Superior temporal gyrus (tissue), 1 donor: ENCODE measurements at regions not wholly inside any gene's neighbourhood (a gene's known extent, or its start where the extent isn't known, plus 50 kb on each side); places are given as distances from the start of the nearest gene placed in this dataset.
"Not testable (repeated sequence)": the region's sequence is repeated elsewhere in the genome, so short reads cannot be mapped to it uniquely, and the experiment has no call there.

ENCODE experiments used
- DNase-seq: peaks from one replicate; pipeline ENCODE4 v3.0.0-alpha.2; 2016; ENCODE audit errors: extremely low spot score

DNA sequence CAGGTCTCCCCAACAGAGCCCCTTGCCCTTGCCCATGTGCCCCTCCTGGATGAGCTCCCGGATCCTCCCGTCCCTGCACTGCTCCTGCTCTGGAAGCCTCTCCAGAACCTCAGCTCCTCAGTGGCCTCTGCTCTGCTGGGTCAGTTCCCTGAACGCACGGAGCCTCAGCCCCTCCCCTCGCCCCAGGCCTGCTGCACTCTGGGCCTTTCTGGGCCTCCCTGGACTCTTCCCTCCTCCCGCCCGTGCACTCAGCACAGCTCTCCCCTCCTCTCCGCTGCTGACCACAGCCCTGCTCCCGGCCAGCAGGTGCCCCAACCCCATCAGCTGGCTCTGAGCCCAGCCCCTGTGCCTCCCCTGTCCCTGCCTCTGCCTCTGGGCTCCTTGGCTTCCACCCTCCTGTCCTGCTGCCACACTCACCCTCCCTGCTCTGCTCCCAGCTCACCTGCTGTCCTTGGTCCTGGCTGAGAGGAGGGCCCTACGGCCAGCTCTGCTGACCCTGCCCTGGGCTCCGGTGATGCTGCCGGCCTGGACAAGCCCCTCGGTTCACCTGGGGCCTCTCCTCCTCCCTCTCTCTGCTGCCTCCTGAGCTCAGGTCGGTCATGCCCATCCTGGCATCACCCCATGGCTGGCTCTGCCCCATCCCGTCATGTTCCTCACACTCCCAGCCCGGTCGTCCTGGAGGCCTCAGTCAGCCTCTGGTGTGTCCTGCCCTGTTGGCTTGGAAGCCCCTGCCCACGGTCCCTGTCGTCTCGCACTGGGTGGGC, 248.4 kb downstream of the TMEM121 start:
- DNase-seq: not testable (repeated sequence)

DNA sequence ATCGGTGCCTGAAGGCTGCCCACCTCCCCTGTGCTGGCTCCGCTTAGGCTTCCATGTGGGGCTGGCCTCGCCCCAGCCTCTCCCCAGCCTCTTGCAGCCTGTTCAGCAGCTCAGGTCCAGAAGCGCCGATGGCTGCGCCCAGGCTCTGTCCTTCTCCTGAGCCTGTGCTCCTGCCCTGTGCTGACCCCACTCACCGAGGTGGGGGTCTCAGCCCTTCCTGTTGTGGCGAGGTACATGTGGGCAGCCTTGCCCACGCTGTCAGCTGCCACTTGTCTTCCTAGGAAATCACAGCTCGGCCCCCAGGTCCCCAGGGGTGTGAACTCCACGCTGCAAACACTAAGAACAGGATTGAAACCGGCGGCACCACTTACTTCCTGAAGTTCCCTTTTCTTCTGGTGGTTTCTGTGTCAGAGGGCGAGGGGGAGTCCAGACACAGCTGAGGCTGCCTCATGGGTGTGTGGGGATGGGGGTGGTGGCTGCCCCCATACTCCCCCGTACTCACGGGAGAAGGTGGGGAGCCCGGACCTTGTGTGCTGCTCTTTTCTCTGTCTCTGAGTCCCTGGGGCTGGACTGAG, 249.1 kb downstream of the TMEM121 start:
- not testable (repeated sequence) for DNase-seq

DNA sequence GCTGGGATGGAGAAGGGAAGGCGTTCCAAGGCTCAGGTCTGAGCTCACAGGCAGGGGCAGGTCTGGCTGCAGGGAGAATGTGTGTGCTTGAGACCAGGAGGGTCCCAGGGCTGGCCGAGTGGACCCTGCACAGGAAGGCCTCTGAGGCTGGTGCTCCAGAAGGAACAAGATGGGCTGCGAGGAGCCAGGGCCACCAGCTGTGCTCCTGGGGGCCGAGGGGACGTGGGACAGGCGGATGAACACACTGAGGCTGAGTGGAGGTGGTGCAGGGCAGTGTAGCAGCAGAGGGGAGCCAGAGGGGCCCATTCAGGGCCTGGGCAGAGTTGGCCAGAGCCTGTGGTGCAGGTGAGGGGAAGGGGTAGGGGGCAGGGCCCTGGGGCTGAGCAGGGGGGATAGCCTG, 249.7 kb downstream of the TMEM121 start:
- DNase-seq: not testable (repeated sequence)

DNA sequence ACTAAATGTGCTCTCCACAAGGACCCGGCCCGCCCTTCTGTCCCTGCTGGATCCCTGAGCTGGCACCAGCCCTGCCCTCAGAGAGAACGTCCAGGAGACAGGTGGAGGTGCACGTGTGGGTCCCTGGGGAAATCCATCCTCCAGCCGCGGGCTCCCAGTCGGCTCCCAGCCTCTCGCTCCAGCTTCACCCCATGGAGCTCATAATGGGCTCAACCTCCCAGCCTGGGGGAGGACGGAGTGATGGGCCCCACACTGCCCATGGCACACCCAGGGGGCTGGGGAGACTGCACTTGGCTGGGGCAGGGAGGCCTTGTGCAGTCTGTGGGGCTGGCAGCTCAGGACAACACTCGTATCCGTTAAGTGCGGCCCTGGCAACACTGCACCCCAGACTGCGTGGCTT, 250.5 kb downstream of the TMEM121 start:
- no peak for DNase-seq

DNA sequence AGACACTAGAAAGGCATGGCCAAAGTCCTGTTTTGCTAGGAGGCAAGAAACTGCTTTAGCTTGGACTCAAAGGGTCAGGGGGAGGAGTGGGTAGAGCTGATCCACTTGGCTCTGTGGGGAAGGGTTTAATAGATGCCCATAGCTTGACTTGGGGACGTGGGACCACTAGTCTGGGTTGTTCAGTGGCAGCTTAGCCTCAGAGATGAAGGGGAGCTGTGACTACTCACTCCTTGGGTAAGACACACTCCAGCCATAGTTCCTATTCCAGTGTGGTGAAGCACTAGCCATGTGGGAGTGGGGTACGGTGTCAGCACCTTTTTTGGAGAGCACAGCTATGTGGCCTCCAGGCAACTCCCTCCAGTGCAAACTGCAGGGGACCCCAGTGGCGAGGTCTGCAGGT, 257.3 kb downstream of the TMEM121 start:
- no peak for DNase-seq

DNA sequence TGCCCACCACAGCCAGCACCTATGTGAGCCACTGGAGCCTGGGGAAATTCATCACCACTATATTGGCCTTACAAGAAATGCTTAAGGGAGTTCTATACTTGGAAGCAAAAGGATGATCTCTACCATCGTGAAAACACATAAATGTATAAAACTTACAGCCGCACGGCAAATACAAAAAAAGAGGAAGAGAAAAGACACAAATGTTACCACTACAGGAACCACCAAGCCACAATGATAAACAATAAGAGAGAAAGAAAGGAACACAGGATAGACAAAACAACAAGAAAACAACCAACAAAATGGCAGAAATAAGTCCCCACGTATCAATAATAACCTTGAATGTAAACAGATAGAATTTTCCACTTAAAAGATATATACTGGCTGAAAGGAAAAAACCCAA, 267.5 kb downstream of the TMEM121 start:
- DNase-seq: no peak

DNA sequence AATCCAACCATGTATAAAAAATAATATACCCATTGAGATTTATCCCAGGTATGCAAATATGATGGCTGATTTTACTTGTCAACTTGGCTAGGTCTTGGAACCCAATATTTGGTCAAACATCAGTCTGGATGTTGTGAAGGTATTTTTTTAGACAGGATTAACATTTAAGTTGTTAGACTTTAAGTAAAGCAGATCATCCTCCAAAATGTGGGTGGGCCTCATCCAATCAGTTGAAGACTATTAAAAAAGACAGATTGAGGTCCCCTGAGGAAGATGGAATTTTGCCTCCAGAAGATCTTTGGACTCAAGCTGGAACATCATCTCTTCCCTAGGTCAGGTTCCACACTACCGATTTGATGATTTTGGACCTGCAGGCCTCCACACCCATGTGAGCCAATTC, 271.2 kb downstream of the TMEM121 start:
- no peak for DNase-seq

DNA sequence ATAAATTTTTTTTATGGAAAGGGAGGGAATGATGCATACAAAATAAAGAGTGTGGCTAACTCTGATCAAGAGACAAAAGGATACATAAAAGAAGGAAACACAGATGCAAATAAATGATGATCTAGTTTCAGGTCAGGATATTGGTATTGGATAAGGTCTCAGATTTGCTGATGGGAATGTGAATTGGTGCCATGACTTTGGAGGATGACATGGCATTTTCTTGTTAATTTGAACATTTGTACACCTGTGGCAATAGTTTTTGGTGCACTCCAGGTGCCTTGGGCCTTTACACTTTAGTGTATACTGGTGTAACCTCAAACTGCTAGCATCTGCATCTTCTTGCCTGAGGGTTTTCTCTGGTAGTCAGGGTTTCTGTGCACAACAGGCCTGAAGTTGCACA, 279.3 kb downstream of the TMEM121 start:
- DNase-seq: no peak

DNA sequence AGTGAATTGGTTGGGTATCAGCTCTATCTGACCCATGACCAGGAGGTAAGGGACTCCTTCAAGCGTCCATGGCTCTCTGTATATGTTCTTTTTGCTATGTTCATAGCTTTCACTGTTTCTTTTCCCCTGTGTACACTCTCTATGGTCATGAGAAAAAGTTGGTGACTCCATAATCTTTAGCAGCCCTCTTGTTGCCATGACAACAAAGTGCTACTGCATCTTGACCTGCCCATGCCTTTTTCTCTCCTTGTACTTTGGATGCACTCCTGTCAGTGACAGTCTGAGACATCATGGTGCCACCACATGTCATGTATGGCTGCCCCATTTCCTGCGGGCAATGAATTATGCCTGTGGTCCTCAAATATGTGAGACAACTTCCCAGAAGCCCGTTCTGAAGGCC, 280.2 kb downstream of the TMEM121 start:
- no peak for DNase-seq

DNA sequence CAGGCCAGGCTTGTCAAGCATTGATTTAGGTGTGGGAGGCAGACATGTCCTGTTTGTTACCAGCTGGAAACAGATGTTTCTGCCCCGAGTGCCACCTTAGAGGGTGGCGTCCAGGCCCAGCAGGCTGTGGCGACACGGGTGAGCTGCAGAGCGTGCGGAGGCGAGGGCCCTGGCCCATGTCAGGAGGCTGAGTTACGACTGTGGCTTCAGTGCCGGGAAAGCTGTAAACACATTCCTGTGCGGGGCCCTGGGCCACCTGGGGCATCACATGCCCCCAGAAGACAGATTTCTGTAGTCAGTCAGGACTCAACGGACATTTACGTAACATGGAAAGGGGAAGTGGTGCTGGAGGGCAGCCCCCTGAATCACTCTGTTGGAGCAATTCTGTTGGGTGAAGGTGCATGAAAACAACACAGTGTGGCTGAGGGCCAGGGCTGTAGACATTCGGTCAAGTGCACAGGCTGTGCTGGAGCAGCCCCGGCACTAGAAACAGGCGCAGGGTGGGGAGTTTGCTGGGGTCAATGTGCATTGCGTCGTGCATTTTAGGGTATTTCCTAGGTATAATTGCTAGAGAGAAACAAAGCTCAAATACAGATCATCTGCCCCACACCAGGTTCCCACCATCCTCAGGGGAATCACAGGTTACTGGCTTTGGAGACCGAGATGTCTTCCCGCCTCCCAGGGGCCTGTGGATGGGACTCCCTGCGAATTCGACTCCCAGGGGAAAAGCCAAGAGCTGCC, 291.8 kb downstream of the TMEM121 start:
- no peak for DNase-seq

DNA sequence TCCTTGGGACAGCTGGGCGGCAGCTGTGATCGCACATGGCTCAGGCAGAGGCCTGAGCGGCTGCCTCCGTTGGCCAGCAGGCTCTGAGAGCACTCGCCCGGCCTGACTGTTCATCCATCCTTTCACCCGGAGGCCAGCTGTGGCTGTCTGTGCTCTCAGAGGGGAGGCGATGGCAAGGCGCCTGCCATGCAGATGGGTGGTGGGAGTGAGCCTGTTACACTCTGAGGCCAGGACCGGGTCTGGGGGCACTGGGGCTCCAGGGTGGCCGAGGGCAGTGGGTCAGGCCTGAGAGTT, 292.3 kb downstream of the TMEM121 start:
- DNase-seq: no peak

DNA sequence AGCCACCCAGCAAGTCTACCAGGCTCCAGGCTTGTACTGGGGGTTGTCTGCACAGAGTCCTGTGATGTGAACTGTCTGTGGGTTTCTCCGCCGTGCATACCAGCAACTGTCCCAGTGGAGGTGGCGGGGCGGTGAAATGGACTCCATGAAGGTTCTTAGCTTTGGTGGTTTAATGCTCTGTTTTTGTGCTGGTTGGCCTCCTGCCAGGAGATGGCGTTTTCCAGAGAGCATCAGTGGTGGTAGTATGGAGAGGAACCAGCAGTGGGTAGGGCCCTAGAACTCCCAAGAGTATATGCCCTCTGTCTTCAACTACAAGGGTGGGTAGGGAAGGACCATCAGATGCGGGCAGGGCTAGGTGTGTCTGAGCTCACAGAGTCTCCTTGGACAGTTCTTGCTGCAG, 303.8 kb downstream of the TMEM121 start:
- DNase-seq: no peak

DNA sequence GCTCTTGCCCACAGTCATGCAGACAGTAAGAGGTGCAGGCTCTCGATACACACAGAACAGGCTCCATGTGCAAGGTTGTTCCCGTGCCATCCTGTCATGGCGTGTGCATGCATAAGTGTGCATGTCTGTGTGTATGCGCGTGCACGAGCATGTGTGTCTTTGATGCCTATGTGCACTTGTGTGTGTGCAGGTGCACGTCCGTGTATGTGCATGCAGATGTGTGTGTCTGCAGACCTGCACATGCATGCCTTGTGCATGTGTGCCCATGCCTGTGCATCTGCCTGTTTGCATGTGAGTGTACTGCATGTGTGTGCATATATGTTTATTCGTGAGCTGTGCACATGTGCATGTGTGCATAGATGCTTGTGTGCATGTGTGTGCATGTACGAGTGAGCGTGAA, 309.8 kb downstream of the TMEM121 start:
- DNase-seq: no peak

DNA sequence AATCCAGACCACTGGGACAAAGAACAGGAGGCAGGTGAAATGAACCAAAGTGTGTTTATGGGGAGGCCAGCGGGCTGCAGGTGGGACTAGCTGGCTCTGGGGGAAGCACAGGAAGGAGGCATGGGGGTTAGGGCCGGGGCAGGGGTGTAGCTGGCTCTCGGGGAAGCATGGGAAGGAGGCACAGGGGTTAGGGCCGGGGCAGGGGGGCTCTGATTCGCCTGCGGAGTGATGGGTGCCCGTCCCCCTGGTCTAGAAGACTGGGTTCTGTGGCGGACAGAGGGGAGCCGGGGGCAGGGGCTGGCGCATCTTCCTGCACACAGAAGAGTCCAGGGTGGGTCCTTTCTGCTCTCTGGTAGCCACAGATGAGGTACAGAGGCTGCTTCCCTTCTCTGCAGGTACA, 310.3 kb downstream of the TMEM121 start:
- DNase-seq: no peak

DNA sequence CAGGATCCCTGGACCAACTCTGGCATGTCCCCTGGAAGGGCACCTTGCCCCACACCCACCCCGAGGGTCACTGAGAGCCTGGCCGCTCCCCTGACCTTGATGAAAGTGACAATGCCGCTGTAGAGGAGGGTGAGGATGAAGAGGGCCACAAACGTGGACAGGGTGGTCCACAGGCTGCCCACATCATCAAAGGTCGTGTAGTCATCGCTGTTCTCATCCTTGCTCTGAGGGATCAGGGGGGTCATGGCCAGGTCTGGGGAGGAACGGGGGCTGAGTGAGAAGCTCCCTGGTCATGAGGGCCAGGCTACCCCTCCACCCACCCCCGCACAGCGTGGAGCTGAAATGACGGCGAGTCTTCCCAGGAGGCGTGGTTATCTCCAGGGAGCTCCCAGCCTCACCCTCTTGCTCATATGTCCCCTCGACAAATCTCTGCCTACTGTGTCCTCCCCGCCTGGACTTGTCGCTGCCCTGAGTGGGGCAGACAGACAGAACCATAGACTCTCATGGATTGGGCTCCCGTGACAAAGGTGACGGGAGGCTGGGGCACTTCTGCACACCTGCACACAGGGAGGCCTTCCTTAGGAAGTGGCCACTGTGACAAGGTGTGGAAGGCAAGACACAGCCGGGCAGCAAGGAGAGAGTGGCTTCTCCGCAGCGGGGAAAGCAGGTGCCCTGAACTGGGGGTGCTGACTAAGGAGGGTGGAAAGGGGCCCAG, 311.1 kb downstream of the TMEM121 start:
- no peak for DNase-seq

DNA sequence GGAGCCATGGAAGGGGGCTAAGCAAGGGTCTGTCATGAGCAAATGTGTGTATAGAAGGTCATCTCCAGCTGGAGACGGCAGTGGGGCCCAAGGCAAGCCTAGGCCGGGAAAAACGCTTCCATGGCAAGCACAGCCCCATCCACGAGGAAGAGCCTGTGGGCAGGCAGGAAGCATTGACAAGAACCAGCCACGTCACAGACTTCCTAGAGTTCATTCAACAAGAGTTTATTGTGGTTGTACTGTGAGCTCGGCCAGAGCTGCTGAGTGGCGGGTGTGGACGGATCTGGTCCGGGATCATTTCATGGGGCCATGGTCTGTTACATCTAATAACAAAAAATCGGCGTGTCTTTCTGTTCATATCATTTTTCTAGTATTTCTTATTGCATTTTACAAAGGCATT, 311.7 kb downstream of the TMEM121 start:
- no peak for DNase-seq

DNA sequence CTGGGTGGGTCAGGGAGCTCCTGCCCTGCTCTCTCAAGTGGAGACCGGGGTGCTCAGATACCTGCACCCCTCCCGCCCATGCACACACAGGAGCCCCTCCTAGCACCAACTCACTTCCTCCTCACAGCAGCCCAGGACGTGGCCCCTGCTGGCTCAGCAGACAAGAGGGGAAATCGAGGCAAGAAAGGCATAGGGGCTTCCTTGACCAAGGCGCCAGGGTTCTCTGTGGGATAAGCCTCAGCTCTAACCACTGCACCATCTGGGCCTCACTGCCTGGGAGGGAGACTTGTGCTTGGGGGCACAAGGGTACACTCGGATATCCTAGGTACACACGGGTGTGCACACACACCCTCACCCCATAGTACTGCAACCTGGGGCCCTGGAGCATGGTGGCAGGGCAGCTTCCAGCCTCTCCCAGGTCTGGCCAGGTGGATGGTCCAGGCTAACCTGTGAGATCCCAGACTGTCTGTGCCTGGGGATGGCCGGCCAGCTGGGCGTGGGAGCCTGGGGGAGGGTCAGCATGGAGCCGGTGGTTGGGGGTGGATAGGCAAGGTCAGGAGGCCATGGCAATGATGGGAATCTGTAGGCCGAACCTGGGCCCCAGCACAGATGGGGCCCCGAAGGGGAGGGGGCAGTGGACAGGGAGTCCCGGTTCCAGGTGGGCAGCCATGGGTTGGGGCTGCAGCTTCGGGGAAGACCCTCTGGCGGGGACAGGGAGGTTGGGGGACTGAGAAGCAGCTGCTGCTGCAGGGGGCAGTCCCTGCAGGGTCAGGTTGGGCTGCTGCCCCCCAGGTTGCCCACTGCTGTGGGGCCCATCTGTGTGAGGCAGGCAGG, 312.4 kb downstream of the TMEM121 start:
- DNase-seq: no peak

DNA sequence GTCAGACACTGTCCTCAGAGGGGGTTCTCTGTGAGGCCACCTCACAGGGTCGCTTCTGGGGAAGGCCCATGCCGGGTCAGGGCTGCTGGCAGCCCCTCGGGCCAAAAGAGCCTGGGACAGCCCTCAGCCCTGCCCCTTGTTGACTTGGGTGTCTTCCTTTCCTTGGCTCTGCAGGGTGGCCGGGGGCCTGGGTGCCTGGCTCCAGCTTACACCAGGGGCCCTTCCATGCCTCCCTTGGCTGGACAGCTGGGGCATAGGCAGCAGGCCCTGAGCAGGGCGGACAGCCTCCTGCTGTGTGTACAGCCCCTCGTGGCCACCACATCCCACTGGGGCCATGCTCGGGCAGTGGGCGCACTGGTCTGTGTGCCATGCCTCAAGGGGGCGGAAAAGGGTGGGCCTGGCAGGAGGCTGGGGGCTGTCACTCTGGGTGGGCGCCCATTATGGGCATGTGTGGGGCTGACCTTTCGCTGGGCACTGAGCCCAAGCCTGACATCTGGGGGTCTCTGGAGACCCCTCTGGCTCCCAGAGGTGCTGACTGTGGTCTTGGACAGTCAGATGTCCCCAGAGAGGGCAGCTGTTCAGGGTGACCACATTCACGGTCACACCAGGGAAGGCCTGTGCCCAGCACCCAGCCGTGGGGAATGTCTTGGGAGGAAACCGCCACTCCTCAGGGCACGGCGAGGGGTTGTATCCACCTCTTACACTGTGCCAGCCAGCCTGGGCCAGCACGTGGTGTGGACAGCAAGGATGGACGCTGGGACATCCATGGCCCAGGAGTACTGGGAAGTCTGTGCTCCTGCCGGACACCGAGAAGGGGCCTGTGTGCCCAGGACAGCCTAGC, 313.3 kb downstream of the TMEM121 start:
- DNase-seq: no peak

DNA sequence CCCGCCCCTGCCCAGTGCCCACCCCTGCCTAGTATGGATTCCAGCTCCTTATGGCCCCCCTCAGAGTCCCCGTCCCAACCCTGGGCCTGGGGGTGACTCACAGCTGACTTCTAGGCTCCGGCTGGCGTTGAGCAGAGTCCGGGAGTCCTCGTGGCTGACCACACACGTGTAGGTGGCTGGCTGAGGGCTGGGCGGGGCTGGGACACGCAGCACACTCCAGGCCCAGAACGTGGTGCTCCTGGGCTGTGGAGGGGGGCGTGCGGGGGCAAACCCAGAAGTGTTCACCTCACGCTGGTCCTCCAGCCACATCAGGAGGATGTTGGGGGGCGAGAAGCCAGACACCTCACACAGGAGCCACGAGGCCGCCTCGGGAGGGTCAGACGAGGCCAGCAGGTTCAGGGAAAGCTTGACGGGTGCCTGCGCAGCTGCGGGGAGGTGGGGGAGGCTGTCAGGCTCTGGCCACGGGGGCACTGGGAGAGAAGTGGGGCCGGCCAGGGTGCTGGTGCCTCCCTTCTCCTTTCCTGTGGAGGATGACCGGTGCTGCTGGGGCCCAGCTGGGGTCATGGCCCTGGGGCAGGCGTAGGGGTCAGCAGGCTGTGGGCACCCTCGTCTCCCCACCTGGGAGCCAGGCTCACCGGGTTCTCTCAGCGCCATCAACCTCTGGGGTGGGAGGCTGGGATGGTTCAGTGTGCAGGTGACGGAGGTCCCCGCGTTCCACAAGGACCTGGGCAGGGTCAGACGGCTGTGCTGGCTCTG, 314.1 kb downstream of the TMEM121 start:
- no peak for DNase-seq
